KBM-7 (cell line): ENCODE measurements at regions not wholly inside any gene's neighbourhood (a gene's known extent, or its start where the extent isn't known, plus 50 kb on each side); places are given as distances from the start of the nearest gene placed in this dataset.

Experiments
- DNase-seq: peaks from one replicate; pipeline ENCODE4 v3.0.0-alpha.2; 2015
- in situ Hi-C: fragments of 300-500 bp; cut with MboI; formaldehyde crosslinking; loops from 2 replicates; pipeline ENCODE4 v1.14.3; 2020; ENCODE audit warnings: low sequenced_read_pairs, low pct_unique_long_range_greater_than_20kb, mixed read lengths

DNA sequence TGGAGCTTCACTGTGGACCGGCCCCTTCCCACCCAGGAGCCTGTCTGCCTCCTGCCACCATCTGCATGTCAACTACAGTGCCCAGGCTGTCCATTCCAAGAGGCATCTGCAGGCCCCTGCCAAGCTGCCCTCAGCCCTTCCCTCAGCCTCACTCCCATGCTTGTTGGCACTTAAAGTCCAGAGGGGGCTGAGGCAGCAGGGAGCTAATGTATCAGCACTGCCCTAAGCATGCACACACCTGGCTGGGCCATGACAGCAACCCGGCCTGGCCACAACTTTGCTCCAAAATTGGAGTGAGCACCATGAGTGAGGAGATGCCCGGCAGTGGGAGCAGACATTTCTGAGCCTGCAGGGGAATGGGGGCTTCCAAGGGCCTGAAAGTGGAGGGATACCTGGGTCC is 417.5 kb upstream of the GRM3 start:
- in situ Hi-C loops: no loop called here
- no peak for DNase-seq

DNA sequence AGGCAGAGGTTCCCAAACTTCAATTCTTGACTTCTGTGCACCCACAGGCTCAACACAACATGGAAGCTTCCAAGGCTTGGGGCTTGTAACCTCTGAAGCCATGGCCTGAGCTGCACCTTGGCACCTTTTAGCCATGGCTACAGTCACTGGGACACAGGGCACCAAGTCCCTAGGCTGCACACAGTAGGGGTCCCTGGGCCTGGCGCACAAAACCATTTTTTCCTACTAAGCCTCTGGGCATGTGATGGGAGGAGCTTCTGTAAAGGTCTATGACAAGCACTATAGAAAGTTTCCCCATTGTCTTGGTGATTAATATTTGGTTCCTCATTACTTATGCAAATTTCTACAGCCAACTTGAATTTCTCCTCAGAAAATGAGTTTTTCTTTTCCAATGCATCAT is 420.9 kb upstream of the GRM3 start:
- in situ Hi-C loops: no loop called here
- DNase-seq: no peak

DNA sequence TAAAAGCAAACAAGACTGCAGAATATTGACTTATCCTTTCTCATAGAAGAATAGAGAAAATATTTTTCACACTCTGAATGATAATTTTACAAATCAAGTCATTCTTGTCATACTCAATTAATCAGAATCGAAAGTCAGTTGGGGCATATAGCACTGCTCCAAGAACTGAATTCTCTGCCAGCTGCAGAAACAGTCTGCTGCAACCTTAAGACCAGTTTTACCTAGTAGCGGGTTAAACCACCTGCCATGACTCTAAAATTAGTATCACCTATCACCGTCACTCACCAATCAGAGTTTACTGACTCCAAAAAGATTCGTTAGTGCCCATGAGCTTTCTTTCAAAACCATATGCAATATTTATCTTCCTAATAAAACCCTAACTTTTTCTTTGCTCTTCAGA is 429.0 kb upstream of the GRM3 start:
- no peak for DNase-seq
- in situ Hi-C loops: no loop called here

DNA sequence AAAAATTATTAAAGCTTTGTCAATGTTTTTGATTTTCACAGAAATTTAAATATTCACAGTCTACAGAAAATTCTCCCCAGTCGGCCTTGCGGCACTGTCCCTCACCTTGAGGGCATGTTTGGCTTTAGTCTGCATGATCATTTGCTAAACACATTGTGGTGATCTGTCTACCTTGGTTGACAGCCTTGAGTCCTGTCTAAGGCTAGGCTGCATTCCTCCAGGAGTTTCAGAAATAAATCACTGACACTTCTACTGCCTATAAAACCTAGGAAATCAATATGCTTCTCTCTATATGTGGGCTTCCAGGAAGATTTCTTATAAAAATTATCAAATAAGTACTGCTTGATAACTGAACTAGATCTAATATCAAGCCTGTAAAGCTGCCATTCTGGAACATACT is 430.7 kb upstream of the GRM3 start:
- no peak for DNase-seq
- in situ Hi-C loops: no loop called here

DNA sequence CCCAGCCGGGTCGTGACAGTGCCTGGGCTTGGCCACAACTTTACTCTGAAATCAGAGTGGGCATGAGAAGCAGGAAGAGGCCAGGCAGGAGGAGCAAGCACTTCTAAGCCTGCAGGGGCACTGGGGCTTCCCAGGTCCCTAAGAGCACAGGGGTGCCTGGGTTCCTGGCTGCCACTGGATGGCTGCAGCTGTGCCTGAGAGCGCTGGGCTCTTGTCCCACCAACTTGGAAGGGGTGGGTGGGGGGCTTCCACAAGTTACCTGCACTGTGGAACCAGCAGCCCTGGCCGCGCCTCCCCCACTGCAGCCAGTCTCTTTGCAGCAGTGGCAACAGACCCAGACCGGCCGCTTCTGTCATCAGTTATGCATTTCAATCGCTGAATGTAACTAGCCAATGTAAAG is 434.7 kb upstream of the GRM3 start:
- in situ Hi-C loops: no loop called here
- DNase-seq: no peak

DNA sequence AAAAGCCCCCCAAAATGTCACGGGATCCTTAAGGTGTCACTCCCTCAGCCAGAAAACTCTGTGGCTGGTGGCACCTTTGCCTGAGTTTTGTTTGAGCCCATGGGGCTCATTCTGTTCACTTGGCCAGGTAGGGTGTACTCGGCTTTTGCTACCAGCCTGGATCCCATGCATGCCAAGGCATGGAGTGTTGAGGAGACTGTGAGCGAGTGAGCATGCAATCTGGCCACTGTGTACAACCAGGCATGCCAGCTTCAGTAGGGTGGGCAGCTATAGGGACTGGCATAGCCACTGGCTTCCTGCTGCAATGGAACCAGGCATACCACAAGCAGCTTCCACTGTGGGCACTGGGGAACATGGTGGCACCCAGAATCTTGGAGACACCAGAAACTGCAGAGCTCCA is 436.0 kb upstream of the GRM3 start:
- in situ Hi-C loops: no loop called here
- DNase-seq: no peak

DNA sequence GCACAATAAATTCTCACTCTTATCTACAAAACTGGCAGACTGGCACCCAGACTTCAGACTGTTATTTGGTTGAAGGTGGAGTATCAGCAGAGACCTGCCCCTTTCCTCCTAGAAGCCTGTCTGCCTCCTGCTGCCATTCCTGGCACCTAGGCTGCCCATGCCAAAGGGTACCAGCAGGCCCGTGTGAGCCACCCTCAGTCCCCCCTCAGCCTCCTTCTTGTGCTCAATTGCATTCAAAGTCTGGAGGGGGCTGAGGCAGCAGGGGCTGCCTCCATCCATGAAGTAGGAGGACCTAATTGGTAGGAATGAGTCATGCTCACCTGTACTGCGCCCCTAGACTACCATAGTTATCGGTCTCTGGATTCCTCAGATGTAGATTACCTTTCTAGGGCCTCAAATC is 440.9 kb upstream of the GRM3 start:
- in situ Hi-C loops: no loop called here
- DNase-seq: no peak

DNA sequence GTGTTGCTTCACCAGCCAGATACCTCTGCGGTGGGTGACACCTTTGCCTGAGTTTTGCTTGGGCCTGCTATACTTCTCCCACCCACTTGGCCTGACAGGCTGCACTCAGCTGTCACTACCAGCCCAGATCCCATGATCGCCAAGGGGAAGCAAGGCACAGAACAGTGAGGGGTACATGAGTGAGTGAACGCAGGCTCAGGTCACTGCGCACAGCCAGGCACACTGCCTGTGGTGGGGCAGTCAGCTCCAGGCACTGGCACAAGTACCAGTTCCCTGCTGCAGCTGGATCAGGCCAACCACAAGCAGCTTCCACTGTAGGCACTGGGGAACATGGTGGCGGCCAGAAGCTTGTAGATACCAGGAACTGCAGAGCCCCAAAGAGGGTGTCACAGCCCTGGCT is 441.9 kb upstream of the GRM3 start:
- in situ Hi-C loops: no loop called here
- DNase-seq: no peak

DNA sequence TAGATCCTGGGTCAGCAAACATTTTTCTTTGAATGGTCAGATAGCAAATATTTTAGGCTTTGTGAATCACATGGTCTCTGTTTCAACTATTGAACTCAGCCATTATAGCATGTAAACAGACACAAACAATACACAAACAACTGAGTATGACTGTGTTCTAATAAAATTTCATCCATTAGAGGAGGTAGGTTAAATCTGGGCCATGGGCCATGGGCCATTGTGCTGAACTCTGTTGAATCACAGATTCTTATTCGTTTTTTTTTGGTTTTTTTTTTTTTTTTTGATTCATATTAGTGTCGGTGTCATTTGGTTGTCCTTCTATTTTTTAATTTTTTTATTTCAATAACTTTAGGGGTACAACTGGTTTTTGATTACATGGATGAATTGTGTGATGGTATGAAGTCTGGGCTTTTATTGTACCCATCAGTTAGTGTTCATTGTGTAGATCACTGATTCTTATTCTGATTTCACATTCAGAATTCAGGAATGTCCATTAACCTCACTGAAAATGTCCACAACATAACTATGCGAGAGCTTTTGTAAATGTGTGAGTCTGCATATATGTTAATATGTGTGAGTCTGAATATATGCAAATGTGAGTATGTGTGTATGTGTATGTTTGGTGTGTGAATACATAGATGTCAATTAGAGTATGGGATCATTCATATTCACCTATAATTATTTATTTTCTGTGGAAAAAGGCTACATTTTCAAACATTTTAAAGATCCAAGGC is 443.7 kb upstream of the GRM3 start:
- no peak for DNase-seq
- in situ Hi-C loops: no loop called here

DNA sequence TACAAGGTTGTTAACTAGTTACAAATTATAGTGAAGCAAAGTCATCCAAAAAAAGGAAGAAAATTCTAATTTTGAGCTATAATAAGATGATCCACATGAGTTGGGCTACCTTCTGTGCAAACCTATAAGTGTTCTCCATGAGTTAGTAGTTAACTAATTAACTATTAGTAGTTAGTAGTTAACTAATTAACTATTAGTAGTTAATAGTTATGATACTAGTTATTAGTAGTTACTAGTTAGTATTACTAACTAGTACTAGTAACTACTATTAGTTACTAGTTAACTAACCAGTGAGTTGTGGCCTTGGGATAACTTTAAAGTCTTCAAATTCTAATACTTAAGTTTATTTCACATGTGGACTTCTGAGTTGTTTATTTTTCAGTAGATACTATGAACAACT is 453.4 kb upstream of the GRM3 start:
- in situ Hi-C loops: no loop called here

DNA sequence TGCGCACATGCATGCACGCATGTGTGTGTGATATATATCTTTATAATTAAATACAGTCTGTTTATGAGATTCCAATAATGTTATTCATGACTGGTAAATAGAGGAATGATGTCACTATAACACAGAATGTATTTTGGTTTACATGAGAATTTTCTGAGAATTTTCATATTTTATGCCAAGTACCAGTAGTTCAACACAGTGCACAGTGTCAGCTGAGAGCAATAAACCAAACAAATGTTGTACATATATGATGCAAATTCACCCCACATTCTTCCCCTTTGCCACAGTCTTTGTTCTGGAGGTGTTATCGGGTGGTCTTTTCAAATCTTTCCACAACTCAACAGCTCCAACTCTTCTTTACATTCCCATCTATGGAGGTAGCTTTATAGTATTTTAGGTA is 462.2 kb upstream of the GRM3 start:
- in situ Hi-C loops: no loop called here

More for the DNA sequence above, 453.4 kb upstream of the GRM3 start:
- DNase-seq: no peak

DNA sequence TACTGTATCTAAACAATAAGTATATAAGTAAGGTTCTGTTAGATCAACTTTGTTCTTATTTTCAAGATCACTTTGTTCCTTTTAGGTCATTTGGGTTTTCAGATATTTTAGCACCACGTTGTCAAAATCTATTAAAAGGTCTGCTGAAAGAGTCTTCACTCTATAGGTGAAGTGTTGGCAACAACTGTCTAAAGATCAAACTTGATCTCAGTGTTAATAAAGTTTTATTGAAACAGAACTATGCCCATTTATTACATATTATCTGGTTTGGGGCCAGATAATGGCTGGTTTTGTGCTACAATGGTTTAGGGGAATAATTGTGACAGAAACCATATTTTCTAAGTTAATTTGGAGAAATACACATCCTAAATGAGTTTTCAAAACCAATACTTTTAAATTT is 478.9 kb upstream of the GRM3 start:
- no peak for DNase-seq
- in situ Hi-C loops: no loop called here

More for the DNA sequence above, 462.2 kb upstream of the GRM3 start:
- DNase-seq: no peak

DNA sequence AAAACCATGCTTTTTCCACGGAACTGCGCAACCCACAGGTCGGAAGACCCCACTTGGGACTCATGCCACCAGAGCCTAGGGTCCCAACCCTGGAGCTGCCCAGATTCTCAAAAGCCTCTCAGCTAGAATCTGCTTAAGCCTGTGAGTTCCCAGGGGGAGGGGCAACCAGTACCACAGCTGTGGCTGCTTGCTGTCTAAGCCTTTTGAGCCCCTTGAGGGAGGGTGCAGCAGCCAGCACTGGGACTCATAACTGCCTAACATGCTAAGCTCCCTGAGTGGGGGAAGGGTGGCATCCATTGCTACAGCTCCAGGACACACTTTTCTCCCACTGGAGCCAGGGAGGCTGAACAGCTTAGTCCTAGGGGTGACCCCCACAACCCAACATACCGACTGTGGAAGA is 485.6 kb upstream of the GRM3 start:
- no peak for DNase-seq
- in situ Hi-C loops: no loop called here

DNA sequence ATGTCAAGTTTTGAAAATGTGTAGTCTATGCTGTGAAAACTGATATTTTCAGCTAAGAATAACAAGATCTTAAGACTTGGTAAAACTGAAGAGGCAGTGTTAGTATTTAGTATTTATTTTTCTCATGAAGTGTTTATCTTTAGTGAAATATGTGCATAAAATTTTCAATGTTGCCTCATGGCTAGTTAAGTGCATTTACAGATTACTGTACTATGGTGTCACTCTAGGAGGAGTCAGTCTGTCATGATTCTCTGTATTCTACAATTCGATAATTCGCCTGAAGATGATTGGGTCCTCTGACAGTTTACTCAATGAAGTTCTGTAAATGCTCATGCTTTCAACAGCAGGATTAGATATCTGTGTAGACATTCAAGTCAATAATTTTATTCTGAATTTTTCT is 488.1 kb upstream of the GRM3 start:
- DNase-seq: no peak
- in situ Hi-C loops: no loop called here

DNA sequence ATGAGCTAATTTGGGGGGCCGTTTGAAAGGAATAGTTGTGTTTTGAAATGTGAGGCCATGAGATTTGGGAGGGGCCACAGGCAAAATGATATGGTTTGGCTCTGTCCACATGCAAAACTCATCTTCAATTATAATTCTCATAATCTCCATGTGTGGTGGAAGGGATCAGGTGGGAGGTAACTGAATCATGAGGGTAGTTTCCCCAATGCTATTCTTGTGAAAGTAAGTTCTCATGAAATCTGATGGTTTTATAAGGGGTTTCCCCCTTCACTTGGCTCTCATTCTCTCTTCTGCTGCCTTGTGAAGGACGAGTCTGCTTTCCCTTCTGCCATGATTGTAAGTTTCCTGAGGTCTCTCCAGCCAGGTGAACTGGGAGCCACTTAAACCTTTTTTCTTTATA is 490.8 kb upstream of the GRM3 start:
- in situ Hi-C loops: no loop called here
- DNase-seq: no peak

DNA sequence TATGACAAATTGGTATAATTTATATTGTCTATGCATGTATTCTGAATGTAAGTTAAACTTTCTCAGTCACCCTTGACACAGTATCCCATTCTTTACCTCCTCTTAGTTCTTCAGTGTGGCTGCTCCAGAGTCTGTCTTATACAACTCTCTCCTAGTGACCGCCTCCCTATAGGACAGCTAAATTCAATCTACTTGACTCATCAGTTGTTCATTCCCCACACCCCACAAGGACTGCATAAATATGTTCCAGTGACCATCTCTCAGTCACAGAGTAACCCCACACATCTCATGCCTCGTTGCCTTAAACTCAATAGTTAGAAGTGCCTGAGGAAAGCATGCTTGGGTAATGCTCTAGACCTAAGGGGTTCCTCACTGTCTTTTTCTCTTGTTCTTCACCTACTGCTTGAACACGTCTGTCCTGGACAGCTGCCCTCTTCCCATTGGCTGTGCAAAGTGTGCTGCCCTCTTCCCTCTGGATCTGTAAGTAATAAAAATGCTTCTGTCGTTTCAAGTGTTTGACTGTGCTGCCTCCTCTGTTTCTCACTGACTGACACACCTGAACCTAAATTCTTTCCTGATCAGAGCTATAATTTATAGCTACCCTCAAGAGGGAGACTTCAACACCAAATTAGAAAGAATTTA is 494.6 kb upstream of the GRM3 start:
- no peak for DNase-seq
- in situ Hi-C loops: no loop called here

DNA sequence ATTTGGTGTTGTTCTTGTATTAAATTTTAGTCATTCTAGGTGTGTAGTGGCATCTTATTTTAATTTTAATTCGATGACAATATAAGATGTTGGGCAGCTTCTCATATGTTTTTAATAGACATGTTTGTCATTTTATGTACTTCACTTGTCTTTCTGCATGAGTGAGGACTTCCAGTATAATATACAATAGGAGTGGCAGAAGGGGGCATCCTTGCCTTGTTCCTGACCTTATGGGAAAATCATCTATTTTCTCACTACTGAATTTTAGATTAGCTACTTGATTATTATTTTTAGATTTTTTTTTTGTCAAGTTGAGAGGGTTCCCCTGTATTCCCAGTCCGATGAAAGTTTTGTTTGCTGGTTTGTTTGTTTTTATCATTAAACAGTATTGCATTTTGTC is 495.2 kb upstream of the GRM3 start:
- in situ Hi-C loops: no loop called here

DNA sequence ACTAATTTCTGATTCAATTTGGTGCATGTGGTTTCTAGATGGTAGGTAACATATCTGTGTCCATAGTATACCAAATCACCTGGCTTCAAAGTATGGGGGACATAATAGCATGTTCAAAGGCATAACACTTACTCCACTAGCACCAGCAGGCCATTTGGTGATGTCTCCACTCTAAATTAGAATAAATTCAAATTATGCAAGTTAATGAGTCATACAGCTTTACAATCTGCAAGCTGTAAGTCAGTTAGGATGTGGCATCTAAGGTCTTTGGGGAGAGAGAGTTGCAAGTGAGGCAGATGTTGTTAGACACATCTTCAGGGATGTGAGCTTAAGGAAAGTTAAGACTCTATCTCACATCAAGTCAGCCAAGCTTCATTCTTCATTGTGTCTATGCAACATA is 506.4 kb upstream of the GRM3 start:
- in situ Hi-C loops: no loop called here
- DNase-seq: no peak

More for the DNA sequence above, 495.2 kb upstream of the GRM3 start:
- DNase-seq: no peak

DNA sequence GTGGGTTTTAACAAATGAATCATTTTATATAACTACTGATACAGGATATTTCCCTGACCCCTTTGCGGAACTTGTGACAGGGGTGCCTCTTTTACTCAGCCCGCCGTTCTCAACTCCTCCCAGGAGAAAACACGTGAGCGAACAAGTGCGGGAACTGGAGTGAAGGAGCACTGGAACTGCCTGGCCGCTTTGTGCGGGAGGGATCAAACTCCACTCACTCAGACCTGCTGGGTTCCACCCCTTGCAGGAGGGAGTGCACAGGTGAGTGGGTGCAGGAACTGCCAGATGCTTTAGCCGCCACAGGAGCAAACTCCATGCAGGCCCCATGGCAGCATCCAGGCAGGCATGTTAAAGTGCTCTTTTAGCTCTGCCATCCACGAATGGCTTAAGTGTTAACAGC is 513.4 kb upstream of the GRM3 start:
- in situ Hi-C loops: no loop called here

DNA sequence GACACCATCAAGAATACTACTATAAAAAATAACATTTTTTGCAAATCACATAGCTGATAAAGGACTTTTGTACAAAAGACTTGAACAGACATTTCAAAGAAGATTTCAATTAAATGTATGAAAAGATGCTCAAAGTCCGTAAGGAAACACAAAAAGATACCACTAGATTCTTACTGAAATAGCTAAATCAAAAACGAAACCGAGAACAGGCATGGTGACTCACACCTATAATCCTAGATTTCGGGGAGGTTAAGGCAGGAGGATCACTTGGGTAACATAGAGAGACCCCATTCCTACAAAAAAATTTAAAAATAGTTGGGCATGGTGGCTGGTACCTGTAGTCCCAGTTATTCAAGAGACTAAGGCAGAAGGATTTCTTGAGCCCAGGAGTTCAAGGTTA is 520.2 kb upstream of the GRM3 start:
- in situ Hi-C loops: no loop called here
- DNase-seq: no peak

More for the DNA sequence above, 513.4 kb upstream of the GRM3 start:
- DNase-seq: no peak

DNA sequence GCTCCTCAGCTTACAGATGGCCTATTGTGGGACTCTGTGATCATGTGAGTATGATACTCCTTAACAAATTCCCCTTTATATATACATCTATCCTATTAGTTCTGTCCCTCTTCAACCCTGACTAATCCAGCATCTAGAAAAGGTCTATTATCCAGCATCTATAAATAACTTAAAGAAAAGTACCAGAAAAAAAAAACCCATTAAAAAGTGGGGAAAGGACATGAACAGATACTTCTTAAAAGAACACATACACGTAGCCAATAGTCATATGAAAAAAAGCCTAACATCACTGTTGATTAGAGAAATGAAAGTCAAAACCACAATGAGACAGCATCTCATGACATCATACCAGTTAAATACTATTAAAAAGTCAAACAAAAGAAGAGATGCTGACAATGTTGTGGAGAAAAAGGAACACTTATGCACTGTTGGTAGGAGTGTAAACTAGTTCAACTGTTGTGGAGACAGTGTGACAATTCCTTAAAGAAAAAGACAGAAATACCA is 549.5 kb upstream of the GRM3 start:
- DNase-seq: no peak

More for the DNA sequence above, 549.5 kb upstream of the GRM3 start:
- in situ Hi-C loops: no loop called here
